DMS153 (cell line): ENCODE measurements at regions not wholly inside any gene's neighbourhood (a gene's known extent, or its start where the extent isn't known, plus 50 kb on each side); places are given as distances from the start of the nearest gene placed in this dataset.

ENCODE experiments used
- DNase-seq: peaks from one replicate; lab custom pipeline; 2025; lab: John Stamatoyannopoulos, UW

- no peak for DNase-seq
Measured at GRCh38 chr7:19442016-19442785, 266.6 kb downstream of the POLR1F start.

DNA sequence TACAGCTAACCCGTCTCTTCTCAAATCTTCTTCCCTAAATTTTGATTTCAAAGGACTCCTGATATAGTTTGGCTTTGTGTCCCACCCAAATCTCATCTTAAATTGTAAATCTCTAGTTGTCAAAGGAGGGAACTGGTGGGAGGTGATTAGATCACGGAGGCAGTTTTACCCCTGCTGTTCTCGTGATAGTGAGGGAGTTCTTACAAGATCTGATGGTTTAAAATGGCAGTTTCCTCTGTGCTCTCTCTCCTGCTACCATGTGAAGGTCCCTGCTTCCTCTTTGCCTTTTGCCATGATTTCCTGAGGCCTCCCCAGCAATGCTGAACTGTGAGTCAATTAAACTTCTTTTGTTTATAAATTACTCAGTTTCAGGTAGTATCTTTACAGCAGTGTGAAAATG lies 269.3 kb downstream of the POLR1F start:
- DNase-seq, result no peak

GRCh38 chr7:19437446-19437845 lies 271.4 kb downstream of the POLR1F start:
- no peak for DNase-seq

DNA sequence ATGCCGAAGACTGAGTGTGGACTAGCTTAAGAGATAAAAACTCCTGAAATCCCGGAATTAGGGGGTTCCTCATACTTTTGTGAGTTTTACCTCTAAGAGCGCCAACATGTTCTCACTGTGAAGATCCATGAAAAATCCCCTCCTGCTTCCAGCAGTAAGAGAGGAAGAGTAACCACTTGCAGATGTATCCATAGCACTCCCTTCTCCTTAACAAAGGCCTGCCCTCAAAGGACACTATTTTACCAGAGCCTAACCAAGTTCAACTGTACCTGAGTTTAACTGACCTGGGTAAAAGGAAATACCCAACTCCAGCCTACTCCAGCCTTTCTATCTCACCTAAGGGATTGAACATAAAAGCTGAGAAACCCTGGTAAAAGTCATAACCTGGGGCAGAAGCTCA lies 280.9 kb downstream of the POLR1F start:
- DNase-seq, result no peak

DNA sequence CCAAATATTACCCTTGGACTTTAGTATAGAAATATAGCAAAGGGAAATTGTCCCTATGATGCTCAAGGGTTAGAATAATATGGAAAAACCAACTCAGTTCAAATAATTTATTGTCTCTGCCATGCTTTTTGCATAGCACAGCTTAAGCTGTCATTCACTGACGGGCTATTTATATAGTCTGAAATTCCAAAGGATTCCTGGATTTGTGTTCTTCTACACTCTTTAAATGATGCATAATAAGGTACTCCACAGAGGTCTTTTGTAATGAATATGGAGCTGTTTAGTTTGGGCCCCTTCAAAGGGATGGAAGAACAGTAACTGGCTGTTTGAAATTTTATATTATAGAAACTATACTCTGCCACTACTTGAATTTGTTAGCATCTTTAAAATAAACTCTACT lies 276.6 kb upstream of the FERD3L start:
- no peak for DNase-seq

DNA sequence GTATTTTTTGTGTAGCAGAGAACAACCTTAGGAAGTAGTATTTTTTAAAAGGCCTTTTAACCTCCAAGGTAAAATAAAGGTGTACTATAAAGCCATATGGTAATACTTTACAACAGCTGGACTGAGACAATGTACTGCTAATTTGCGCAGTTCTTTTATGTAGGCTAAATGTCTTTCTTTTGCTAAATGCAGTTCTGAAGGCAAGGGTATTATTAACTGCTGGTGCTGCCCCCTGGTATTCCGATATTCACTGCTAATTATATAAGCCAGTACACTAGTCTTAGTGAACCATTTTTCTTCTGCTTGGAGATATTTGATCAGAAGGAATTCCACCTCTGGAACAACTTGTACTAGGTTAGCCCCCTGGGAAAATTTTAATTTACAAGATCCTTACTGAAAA lies 272.0 kb upstream of the FERD3L start:
- DNase-seq, result no peak

GRCh38 chr7:19415123-19415522 lies 269.9 kb upstream of the FERD3L start:
- DNase-seq, result no peak

GRCh38 chr7:19413443-19413965 lies 268.3 kb upstream of the FERD3L start:
- DNase-seq, result no peak

GRCh38 chr7:19410691-19411090 lies 265.5 kb upstream of the FERD3L start:
- no peak for DNase-seq

- DNase-seq, result no peak
Measured at GRCh38 chr7:19410106-19410505, 264.9 kb upstream of the FERD3L start.

- no peak for DNase-seq
Measured at GRCh38 chr7:19408706-19409220, 263.5 kb upstream of the FERD3L start.

DNA sequence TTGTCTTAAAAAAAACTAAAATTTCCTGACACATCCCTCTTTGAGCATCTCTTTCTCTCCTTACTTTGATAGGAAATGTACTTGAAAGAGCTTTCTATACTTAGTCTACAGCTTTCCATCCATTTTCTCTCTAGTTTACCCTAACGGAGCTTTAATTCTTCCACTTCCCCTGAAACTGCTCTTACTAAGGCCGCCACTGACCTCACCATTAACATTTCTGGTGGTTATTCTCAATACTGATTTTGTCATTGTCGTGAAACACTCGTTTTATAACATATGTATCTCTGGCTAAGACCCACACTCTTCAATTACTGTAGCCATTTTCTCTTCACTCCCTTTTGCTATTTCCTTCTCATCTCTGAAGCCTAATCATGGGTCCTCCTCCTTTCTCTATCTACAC lies 262.0 kb upstream of the FERD3L start:
- DNase-seq, result no peak

DNA sequence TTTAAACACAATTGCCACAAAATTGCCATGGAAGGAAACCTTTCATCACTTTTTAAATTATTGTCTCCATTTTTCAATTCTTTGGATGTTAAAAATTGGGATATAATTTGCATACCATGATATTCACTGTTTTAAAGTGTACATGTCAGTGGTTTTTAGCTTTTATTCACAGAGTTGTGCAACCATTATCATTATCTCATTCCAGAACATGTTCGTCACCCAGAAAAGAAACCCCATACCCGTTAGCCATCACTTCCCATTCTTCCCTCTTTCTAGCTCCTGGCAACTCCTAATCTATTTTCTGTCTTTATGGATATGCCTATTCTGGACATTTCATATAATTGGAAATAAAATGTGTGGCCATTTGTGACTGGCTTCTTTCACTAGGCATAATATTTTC lies 260.3 kb upstream of the FERD3L start:
- DNase-seq, result no peak

DNA sequence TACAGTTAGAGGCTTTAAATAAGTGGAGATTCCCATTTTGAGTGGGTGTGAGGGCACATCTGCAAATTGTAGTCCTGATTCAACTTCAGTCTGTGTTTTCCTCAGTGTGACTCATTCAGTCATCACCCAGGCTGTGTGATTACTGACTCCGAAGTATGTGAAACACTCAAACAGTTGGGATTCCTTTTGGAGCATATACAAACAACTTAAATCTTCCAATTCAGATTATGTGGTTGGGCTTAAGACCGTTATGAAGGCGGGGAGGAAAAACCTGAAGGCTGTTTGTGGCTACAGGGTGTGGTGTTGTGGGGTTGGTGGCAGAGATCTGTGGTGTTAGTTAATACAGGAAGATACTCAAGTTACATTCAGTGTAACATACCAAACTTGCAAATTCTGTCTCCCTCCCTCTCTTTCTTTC lies 259.7 kb upstream of the FERD3L start:
- no peak for DNase-seq

- DNase-seq, result no peak
Measured at GRCh38 chr7:19403691-19404090, 258.5 kb upstream of the FERD3L start.

DNA sequence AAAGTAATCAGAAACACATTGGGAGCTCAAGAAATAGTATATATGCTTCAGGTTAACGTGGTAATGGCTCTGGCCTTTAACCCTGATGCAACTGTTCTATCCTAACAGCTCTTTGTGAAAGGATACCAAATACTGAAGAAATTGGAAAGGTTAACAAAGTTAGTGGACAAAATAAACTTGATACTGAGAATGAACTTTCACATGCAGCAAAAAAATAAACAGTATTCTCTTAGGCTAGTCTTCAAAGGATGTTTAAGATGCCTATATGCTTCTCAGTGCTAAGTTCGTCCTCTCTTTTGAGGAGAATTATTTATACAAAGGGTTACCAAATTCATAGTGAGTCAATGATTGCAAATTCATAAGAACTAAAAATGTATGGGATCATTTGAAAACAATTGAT lies 256.2 kb upstream of the FERD3L start:
- no peak for DNase-seq

DNA sequence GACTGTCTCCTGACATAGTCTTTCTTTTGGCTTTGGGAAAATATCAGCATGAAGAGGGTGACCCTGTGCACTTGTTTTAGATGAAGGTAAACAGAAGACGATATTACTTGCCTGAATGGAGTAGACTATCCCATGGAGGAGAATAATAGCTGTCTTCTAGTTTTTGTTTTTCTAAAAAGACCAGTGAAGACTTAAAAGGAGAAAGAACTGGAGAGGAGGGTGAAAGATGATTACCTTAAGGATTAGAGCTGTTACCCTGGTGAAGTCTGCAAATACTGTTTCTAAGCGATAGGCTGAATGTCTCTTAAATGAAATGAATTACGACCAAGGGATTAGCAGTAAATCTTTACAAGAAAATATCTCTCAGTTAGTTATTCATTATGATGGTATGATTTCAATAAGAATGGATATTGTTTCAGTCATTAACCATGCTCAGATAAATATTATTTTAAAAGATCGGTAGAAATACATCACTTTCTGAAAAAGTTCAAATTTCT lies 255.6 kb upstream of the FERD3L start:
- DNase-seq, result no peak

GRCh38 chr7:19397911-19398310 lies 252.7 kb upstream of the FERD3L start:
- DNase-seq, result no peak

- no peak for DNase-seq
Measured at GRCh38 chr7:19392246-19392645, 247.0 kb upstream of the FERD3L start.

GRCh38 chr7:19390795-19391194 lies 245.6 kb upstream of the FERD3L start:
- no peak for DNase-seq

GRCh38 chr7:19381321-19381720 lies 236.1 kb upstream of the FERD3L start:
- no peak for DNase-seq

DNA sequence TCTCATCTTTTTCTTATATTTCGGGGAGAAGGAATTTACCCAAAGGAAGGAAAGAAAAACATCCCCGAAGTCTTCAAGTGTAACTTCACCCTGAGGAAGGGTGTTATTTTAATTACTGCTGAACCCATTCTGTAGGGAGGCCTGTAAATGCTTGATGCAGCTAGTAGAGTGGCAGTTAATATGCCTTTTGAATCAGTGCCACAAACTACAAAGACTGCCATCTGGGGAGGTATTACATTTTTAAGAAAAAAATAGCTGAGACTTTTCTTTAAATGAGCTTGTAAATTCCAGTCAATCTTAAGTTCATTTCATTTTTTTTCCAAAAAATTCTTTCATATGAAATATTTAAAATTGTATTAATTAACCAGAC lies 233.1 kb upstream of the FERD3L start:
- no peak for DNase-seq

GRCh38 chr7:19377611-19378344 lies 232.6 kb upstream of the FERD3L start:
- DNase-seq, result no peak
